ENCODE measurements at regions not wholly inside any gene's neighbourhood (a gene's known extent, or its start where the extent isn't known, plus 50 kb on each side); places are given as distances from the start of the nearest gene placed in this dataset.

DNA sequence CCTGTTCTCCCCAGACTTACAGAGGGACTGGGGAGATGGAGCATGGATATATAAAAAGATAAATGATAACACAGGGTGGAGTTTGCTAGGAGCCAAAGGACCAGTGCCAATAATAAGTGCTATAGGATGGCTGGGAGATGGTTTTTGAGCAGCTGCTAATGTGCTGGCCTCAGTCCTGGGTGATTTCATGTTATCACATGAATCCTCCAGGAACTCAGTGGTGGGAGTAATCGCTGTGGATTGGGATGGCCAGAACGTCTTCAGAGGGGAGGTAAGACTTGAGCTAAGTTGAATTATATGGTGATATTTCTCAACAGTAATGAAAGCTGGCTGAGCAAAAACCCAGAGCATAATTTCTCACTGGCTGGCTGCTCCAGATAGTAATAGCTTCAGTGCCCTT is 441.4 kb downstream of the SLC4A3 start:
- Histone ChIP-seq H3K27me3 (no peaks in the 10 kb centered on the region), H3K36me3 (replicated peaks in 1 of 2) (no peaks in the 10 kb centered on the region), H3K9me3 (replicated peaks in 1 of 3) (no peaks in the 10 kb centered on the region), H3K4me1 (replicated peaks in 1 of 2) (no peaks in the 10 kb centered on the region), H3K4me3 (no peak overlapping the region), H3K27ac (no peak overlapping the region)
- TF ChIP-seq POLR2A (IDR thresholded peaks at IDR 0.05) (no peak), CTCF (IDR thresholded peaks at IDR 0.05) (no peak)
- no peak for DNase-seq
- intact Hi-C loops (cut with DNase I) = no loop called here
- WGBS, 4 donors = 18 to 50% (median 44%) methylated on average over 2 of the region's 2 CpGs

GRCh38 chr2:220070349-220070748 is 442.9 kb downstream of the SLC4A3 start:
- Histone ChIP-seq H3K27ac (no peak overlapping the region), H3K4me3 (no peak overlapping the region), H3K27me3 (no peaks in the 10 kb centered on the region), H3K36me3 (replicated peaks in 1 of 2) (no peaks in the 10 kb centered on the region), H3K4me1 (replicated peaks in 1 of 2) (no peaks in the 10 kb centered on the region), H3K9me3 (replicated peaks in 1 of 3) (no peaks in the 10 kb centered on the region)
- intact Hi-C loops (cut with DNase I) = no loop called here
- no peak for DNase-seq
- 81 to 89% (median 89%) methylated on average over 1 of the region's 1 CpG for WGBS, 4 donors
- TF ChIP-seq POLR2A (IDR thresholded peaks at IDR 0.05) (no peak), CTCF (IDR thresholded peaks at IDR 0.05) (no peak)

DNA sequence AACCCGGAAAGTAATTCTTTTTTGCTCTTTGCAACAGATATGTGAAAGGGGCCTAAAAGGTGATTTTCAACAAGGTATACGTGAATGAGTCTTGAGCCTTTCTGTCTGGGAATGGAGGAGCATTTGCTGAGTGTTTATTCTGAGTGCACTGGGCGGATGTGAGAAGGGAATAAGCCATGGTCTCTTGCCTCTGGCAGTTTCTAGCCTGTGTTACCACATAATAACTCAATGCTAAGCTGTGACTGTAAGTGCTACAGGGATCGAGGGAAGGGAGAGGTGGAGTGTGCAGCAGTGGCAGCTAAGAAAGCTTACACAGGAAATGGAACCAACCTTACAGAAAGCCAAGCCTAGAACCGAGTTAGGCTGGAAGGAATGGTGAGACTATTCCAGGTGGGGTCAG is 444.3 kb downstream of the SLC4A3 start:
- no peaks in the 10 kb centered on the region for H3K9me3 ChIP-seq (replicated peaks in 1 of 3)
- TF ChIP-seq CTCF (IDR thresholded peaks at IDR 0.05) = no peak
- no peak for TF ChIP-seq POLR2A (IDR thresholded peaks at IDR 0.05)
- H3K36me3 ChIP-seq (replicated peaks in 1 of 2) = no peaks in the 10 kb centered on the region
- H3K27ac ChIP-seq = no peak overlapping the region
- no peaks in the 10 kb centered on the region for H3K4me1 ChIP-seq (replicated peaks in 1 of 2)
- no peak overlapping the region for H3K4me3 ChIP-seq
- no peak for DNase-seq
- 76 to 86% (median 77%) methylated on average over 5 of the region's 5 CpGs for WGBS, 4 donors
- intact Hi-C loops (cut with DNase I) = no loop called here
- H3K27me3 ChIP-seq = peaks cover 3% of the 10 kb centered on the region

DNA sequence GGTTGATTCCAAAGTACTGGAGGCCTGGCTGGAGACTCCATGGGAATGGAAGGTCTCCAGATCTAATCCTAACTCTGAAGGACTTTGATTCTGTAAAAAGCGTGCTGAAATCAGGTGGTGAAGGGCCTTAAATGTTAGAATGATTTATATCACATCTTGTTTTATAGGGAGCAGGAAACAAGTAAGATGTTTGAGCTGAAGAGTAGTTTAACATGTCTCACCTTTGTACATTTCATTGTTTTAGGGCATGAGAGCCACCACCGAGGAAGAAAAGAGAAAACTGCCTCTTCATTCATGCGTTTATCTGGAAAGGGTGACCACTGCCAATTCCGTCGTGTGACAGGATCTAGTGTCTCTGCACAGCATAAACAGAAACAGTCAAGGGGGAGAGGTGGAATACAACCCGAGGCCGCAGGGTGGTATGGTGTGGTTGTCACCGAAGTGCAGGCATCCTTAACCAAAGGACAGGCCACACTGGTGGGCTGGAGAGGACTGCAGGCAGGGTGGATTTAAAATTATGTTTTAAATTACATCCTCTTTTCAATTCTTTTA is 445.3 kb downstream of the SLC4A3 start:
- Histone ChIP-seq H3K27ac (no peak overlapping the region), H3K36me3 (replicated peaks in 1 of 2) (no peaks in the 10 kb centered on the region)

More for the DNA sequence above, 445.3 kb downstream of the SLC4A3 start:
- H3K4me1 ChIP-seq (replicated peaks in 1 of 2) = no peaks in the 10 kb centered on the region
- no peak for DNase-seq
- TF ChIP-seq POLR2A (IDR thresholded peaks at IDR 0.05) (no peak), CTCF (IDR thresholded peaks at IDR 0.05) (no peak)
- H3K27me3 ChIP-seq = peaks cover 3% of the 10 kb centered on the region
- no peak overlapping the region for H3K4me3 ChIP-seq
- 65 to 89% (median 80%) methylated on average over 8 of the region's 8 CpGs for WGBS, 4 donors
- H3K9me3 ChIP-seq (replicated peaks in 1 of 3) = no peaks in the 10 kb centered on the region
- intact Hi-C loops (cut with DNase I) = no loop called here
